GM23338 (cell line): ENCODE measurements at regions not wholly inside any gene's neighbourhood (a gene's known extent, or its start where the extent isn't known, plus 50 kb on each side); places are given as distances from the start of the nearest gene placed in this dataset.

Source experiments
- ATAC-seq: fragments of 200-7000 bp; cut with Tn5 transposase; 3 replicates; pipeline ENCODE4 v1.9.1; 2020
- DNase-seq: peaks from one replicate; pipeline ENCODE4 v3.0.0-alpha.2; 2015; ENCODE audit warnings: low spot score
- H2AFZ ChIP-seq: fragments of 200-600 bp; sonication (generic); 2 replicates; pipeline ENCODE4 v1.8.0; 2016; ENCODE audit warnings: antibody characterized with exemption, mild to moderate bottlenecking, moderate library complexity
- H3F3A ChIP-seq: fragments of 200-600 bp; sonication (generic); replicated peaks from 2 replicates; pipeline ENCODE4 v1.8.0; 2017; ENCODE audit warnings: antibody characterized with exemption, mixed run types, low read depth
- H3K27ac ChIP-seq: fragments of 200-600 bp; sonication (generic); 2 replicates; pipeline ENCODE4 v1.6.1; 2016; ENCODE audit warnings: low read depth
- H3K27me3 ChIP-seq: fragments of 200-600 bp; sonication (generic); 2 replicates; pipeline ENCODE4 v1.8.0; 2016; ENCODE audit warnings: mild to moderate bottlenecking, mixed run types, moderate library complexity; ENCODE audit not compliant: insufficient read depth
- H3K36me3 ChIP-seq: fragments of 200-600 bp; sonication (generic); 2 replicates; pipeline ENCODE4 v1.8.0; 2016; ENCODE audit warnings: mild to moderate bottlenecking; ENCODE audit not compliant: insufficient read depth
- H3K4me1 ChIP-seq: fragments of 200-600 bp; sonication (generic); 2 replicates; pipeline ENCODE4 v1.8.0; 2016; ENCODE audit warnings: mild to moderate bottlenecking, moderate library complexity; ENCODE audit not compliant: insufficient read depth
- H3K4me2 ChIP-seq: fragments of 200-600 bp; sonication (generic); 2 replicates; pipeline ENCODE4 v1.7.1; 2017; ENCODE audit warnings: mixed run types
- H3K4me3 ChIP-seq: fragments of 200-600 bp; sonication (generic); 2 replicates; pipeline ENCODE4 v1.6.1; 2016; ENCODE audit warnings: mixed run types
- H3K79me2 ChIP-seq: fragments of 200-600 bp; sonication (generic); replicated peaks from 2 replicates; pipeline ENCODE4 v1.8.0; 2017; ENCODE audit warnings: mild to moderate bottlenecking; ENCODE audit not compliant: insufficient read depth
- H3K9me2 ChIP-seq: fragments of 200-600 bp; sonication (generic); 2 replicates; pipeline ENCODE4 v1.8.0; 2017; ENCODE audit not compliant: insufficient read depth
- H4K20me1 ChIP-seq: fragments of 200-600 bp; sonication (generic); replicated peaks from 2 replicates; pipeline ENCODE4 v1.8.0; 2017; ENCODE audit warnings: mild to moderate bottlenecking; ENCODE audit not compliant: insufficient read depth
- H3K27ac Mint-ChIP-seq: 2 replicates; pipeline ENCODE4 v1.8.0; 2020; ENCODE audit warnings: inconsistent platforms, mild to moderate bottlenecking, moderate library complexity, mixed read lengths
- H3K27me3 Mint-ChIP-seq: 3 replicates; pipeline ENCODE4 v1.8.0; 2022; ENCODE audit warnings: low read depth, mild to moderate bottlenecking, moderate library complexity, mixed read lengths, inconsistent platforms; ENCODE audit not compliant: insufficient read depth, poor library complexity
- H3K36me3 Mint-ChIP-seq: 3 replicates; pipeline ENCODE4 v1.8.0; 2021; ENCODE audit warnings: low read depth, mild to moderate bottlenecking, inconsistent platforms, moderate library complexity, mixed read lengths
- H3K4me1 Mint-ChIP-seq: 3 replicates; pipeline ENCODE4 v1.8.0; 2020; ENCODE audit warnings: mild to moderate bottlenecking, inconsistent platforms, mixed read lengths
- H3K4me3 Mint-ChIP-seq: 3 replicates; pipeline ENCODE4 v1.8.0; 2021; ENCODE audit warnings: moderate library complexity, mild to moderate bottlenecking, inconsistent platforms, mixed read lengths
- H3K9me3 Mint-ChIP-seq: 3 replicates; pipeline ENCODE4 v1.8.0; 2020; ENCODE audit warnings: moderate library complexity, mild to moderate bottlenecking, inconsistent platforms, mixed read lengths
- CREB1 ChIP-seq: fragments of 250-450 bp; sonication (Bioruptor Pico); IDR thresholded peaks from 2 replicates; pipeline ENCODE4 v1.5.0; 2020; ENCODE audit warnings: low read depth, mild to moderate bottlenecking, moderate library complexity
- CTCF ChIP-seq, 2 experiments: fragments of 200-600 bp in 1 of 2; sonication (generic) in 1 of 2; conservative IDR thresholded peaks; 2 replicates each; pipeline versions ENCODE4 v1.5.1 to v1.6.1; 2016 to 2017; ENCODE audit warnings: antibody characterized with exemption in 2 of 2, low read depth in 2 of 2, mild to moderate bottlenecking in 2 of 2, moderate library complexity in 1 of 2
- ETS1 ChIP-seq: IDR thresholded peaks from 2 replicates; pipeline ENCODE4 v1.6.1; 2016; ENCODE audit warnings: antibody characterized with exemption
- EZH2 ChIP-seq: fragments of 200-600 bp; sonication (generic); IDR thresholded peaks from one replicate; pipeline ENCODE4 v1.8.0; 2017; ENCODE audit warnings: antibody characterized with exemption, mild to moderate bottlenecking, low read depth; ENCODE audit not compliant: unreplicated experiment
- EZH2phosphoT487 ChIP-seq: fragments of 200-600 bp; sonication (generic); IDR thresholded peaks from one replicate; pipeline ENCODE4 v1.8.1; 2018; ENCODE audit warnings: antibody characterized with exemption; ENCODE audit not compliant: unreplicated experiment
- JUNB ChIP-seq: IDR thresholded peaks from one replicate; pipeline ENCODE4 v1.6.1; 2016; ENCODE audit warnings: antibody characterized with exemption; ENCODE audit not compliant: unreplicated experiment
- NANOG ChIP-seq: IDR thresholded peaks from 2 replicates; pipeline ENCODE4 v1.6.1; 2016; ENCODE audit warnings: antibody characterized with exemption, borderline replicate concordance
- POLR2AphosphoS5 ChIP-seq: IDR thresholded peaks from 2 replicates; pipeline ENCODE4 v1.6.1; 2016; ENCODE audit warnings: antibody characterized with exemption, low read depth
- REST ChIP-seq: IDR thresholded peaks from one replicate; pipeline ENCODE4 v1.6.1; 2018; ENCODE audit warnings: antibody characterized with exemption; ENCODE audit not compliant: unreplicated experiment
- STAT1 ChIP-seq: IDR thresholded peaks from one replicate; pipeline ENCODE4 v1.6.1; 2016; ENCODE audit warnings: antibody characterized with exemption; ENCODE audit not compliant: unreplicated experiment
- ZNF114 ChIP-seq: fragments of 250-450 bp; sonication (Bioruptor Pico); IDR thresholded peaks from 2 replicates; pipeline ENCODE4 v1.5.0; 2020; ENCODE audit warnings: mild to moderate bottlenecking, moderate library complexity
- ZNF331 ChIP-seq: fragments of 250-450 bp; sonication (Bioruptor Pico); IDR thresholded peaks from 2 replicates; pipeline ENCODE4 v1.5.0; 2020; ENCODE audit warnings: low read depth, mild to moderate bottlenecking, moderate library complexity
- ZNF462 ChIP-seq: fragments of 250-450 bp; sonication (Bioruptor Pico); IDR thresholded peaks from 2 replicates; pipeline ENCODE4 v1.5.0; 2020; ENCODE audit warnings: mild to moderate bottlenecking, moderate library complexity

GRCh38 chr1:79981481-79981880, 975.0 kb upstream of the ADGRL4 start:
- no peaks in the 10 kb centered on the region for H3K9me3 Mint-ChIP-seq

More at GRCh38 chr1:79981481-79981880, 975.0 kb upstream of the ADGRL4 start:
- H3K27ac Mint-ChIP-seq: no peak overlapping the region
- no peak overlapping the region for H2AFZ ChIP-seq
- no peak for DNase-seq
- H3K36me3 ChIP-seq: no peaks in the 10 kb centered on the region
- TF ChIP-seq ZNF331 (CRISPR knock-in tag): no peak
- TF ChIP-seq REST: no peak
- TF ChIP-seq STAT1: no peak
- TF ChIP-seq ZNF114 (CRISPR knock-in tag): no peak
- TF ChIP-seq EZH2phosphoT487: no peak
- no peak for TF ChIP-seq EZH2
- no peak for TF ChIP-seq NANOG
- no peak for TF ChIP-seq JUNB
- TF ChIP-seq ETS1: no peak
- no peak for TF ChIP-seq CREB1 (CRISPR knock-in tag)
- no peak for TF ChIP-seq ZNF462 (CRISPR knock-in tag)
- TF ChIP-seq CTCF (conservative IDR thresholded peaks at IDR 0.05; ENCODE audit: low read depth in 2 of 2): no peak
- no peak for TF ChIP-seq POLR2AphosphoS5
- H3K4me3 ChIP-seq: no peak overlapping the region
- no peak overlapping the region for H3K27ac ChIP-seq
- no peaks in the 10 kb centered on the region for H3F3A ChIP-seq
- no peaks in the 10 kb centered on the region for H3K9me2 ChIP-seq
- H3K4me1 Mint-ChIP-seq: peaks cover 18% of the 10 kb centered on the region
- no peak overlapping the region for H3K4me3 Mint-ChIP-seq
- no peaks in the 10 kb centered on the region for H3K79me2 ChIP-seq
- H3K4me1 ChIP-seq: peaks cover 20% of the 10 kb centered on the region
- H3K36me3 Mint-ChIP-seq: no peaks in the 10 kb centered on the region
- ATAC-seq: no peak
- H3K27me3 ChIP-seq: no peaks in the 10 kb centered on the region
- no peaks in the 10 kb centered on the region for H4K20me1 ChIP-seq
- no peaks in the 10 kb centered on the region for H3K27me3 Mint-ChIP-seq
- no peak overlapping the region for H3K4me2 ChIP-seq
